HepG2 (cell line): ENCODE measurements at regions not wholly inside any gene's neighbourhood (a gene's known extent, or its start where the extent isn't known, plus 50 kb on each side); places are given as distances from the start of the nearest gene placed in this dataset.

Source experiments
- ATAC-seq: fragments of 200-7000 bp; cut with Tn5 transposase; 3 replicates; pipeline ENCODE4 v1.9.1; 2020; ENCODE audit warnings: mild to moderate bottlenecking, moderate library complexity
- BruUV-seq: library from RNA; stranded (reverse); fragments of 400-500 nt; replicated peaks from 2 replicates; lab custom pipeline; 2021; lab: Mats Ljungman, UMichigan
- CTCF ChIA-PET: fragments of 300-600 bp; formaldehyde crosslinking; extraction: SDS; loops from one replicate; lab custom pipeline; 2021; ENCODE audit warnings: low total read pairs, inconsistent platforms, low intra/inter-chr PET ratio; lab: Yijun Ruan, JAX
- POLR2A ChIA-PET: fragments of 350-600 bp; sonication (Branson Sonifier 250); formaldehyde crosslinking; loops from one replicate; lab custom pipeline; 2020; ENCODE audit warnings: antibody characterized with exemption, inconsistent platforms; lab: Yijun Ruan, JAX
- DNase-seq: peaks from one replicate; pipeline ENCODE4 v3.0.0-alpha.2; 2015; ENCODE audit warnings: low spot score
- FAIRE-seq: peaks from 3 replicates; lab custom pipeline; 2011; peaks lifted over from hg19 to GRCh38; lab: Jason Lieb, UNC
- H2AFZ ChIP-seq: one replicate; pipeline ENCODE4 v1.6.1; 2011; ENCODE audit warnings: low read length, inconsistent platforms
- H3K27ac ChIP-seq: fragments of 300-600 bp; 3 replicates; pipeline ENCODE4 v1.8.0; 2011; ENCODE audit warnings: mixed run types, mild to moderate bottlenecking, mixed read lengths, low read length, inconsistent platforms; ENCODE audit not compliant: insufficient read depth; ENCODE audit errors: extremely low read length
- H3K27me3 ChIP-seq, 2 experiments: fragments of 200-600 bp in 1 of 2; 2 replicates in 1 of 2; 3 replicates in 1 of 2; pipeline versions ENCODE4 v1.6.0 to v1.8.0; 2011; ENCODE audit warnings: low read length in 2 of 2, mild to moderate bottlenecking in 2 of 2, moderate library complexity in 2 of 2, inconsistent platforms in 1 of 2; ENCODE audit not compliant: insufficient read depth in 2 of 2, control insufficient read depth in 1 of 2
- H3K36me3 ChIP-seq, 2 experiments: fragments of 200-600 bp in 1 of 2; replicated peaks in 1 of 2; 2 replicates in 1 of 2; 3 replicates in 1 of 2; pipeline versions ENCODE4 v1.5.1 to v1.8.0; 2011; ENCODE audit warnings: low read length in 2 of 2, inconsistent platforms in 1 of 2; ENCODE audit not compliant: insufficient read depth in 2 of 2, control insufficient read depth in 1 of 2
- H3K4me1 ChIP-seq: 2 replicates; pipeline ENCODE4 v1.5.1; 2012; ENCODE audit warnings: low read length, inconsistent platforms; ENCODE audit not compliant: insufficient read depth
- H3K4me2 ChIP-seq: 2 replicates; pipeline ENCODE4 v1.6.0; 2011; ENCODE audit warnings: low read depth, low read length, inconsistent platforms
- H3K4me3 ChIP-seq, 3 experiments: fragments of 200-600 bp in 1 of 3; sonication (generic), shearing (Covaris generic) in 1 of 3; replicated peaks in 1 of 3; 2 replicates each; pipeline ENCODE4 v1.5.1; 2011 to 2016; ENCODE audit warnings: low read length in 3 of 3, inconsistent platforms in 2 of 3, low read depth in 2 of 3, mild to moderate bottlenecking in 2 of 3, control low read depth in 1 of 3, mixed read lengths in 1 of 3; ENCODE audit not compliant: insufficient read depth in 1 of 3
- H3K79me2 ChIP-seq: one replicate; pipeline ENCODE4 v1.6.1; 2011; ENCODE audit warnings: low read length, inconsistent platforms; ENCODE audit not compliant: insufficient read depth
- H3K9ac ChIP-seq: 2 replicates; pipeline ENCODE4 v1.6.0; 2011; ENCODE audit warnings: mild to moderate bottlenecking, low read depth, low read length, inconsistent platforms; ENCODE audit not compliant: insufficient read depth
- H3K9me3 ChIP-seq: 2 replicates; pipeline ENCODE4 v1.5.1; 2012; ENCODE audit warnings: mild to moderate bottlenecking, low read length
- H4K20me1 ChIP-seq: 2 replicates; pipeline ENCODE4 v1.6.0; 2011; ENCODE audit warnings: inconsistent platforms, mild to moderate bottlenecking, low read length, moderate library complexity; ENCODE audit not compliant: insufficient read depth
- ARNT ChIP-seq: fragments of 450-650 bp; IDR thresholded peaks from 2 replicates; pipeline ENCODE4 v1.6.1; 2017
- ATF6 ChIP-seq: sonication (generic); formaldehyde crosslinking; conservative IDR thresholded peaks from 2 replicates; pipeline ENCODE4 v1.4.0; 2020; ENCODE audit warnings: missing genetic modification reagents
- KDM4B ChIP-seq: sonication (generic); formaldehyde crosslinking; IDR thresholded peaks from 2 replicates; pipeline ENCODE4 v1.4.0; 2020; ENCODE audit warnings: missing genetic modification reagents
- KLF11 ChIP-seq: IDR thresholded peaks from 2 replicates; pipeline ENCODE4 v1.6.1; 2016; ENCODE audit warnings: missing compliant biosample characterization
- POLR2A ChIP-seq, 2 experiments: IDR thresholded peaks; 2 replicates each; pipeline ENCODE4 v1.6.1; 2011; ENCODE audit warnings: low read depth in 2 of 2, low read length in 2 of 2, mild to moderate bottlenecking in 1 of 2, moderate library complexity in 1 of 2; ENCODE audit not compliant: insufficient read depth in 1 of 2
- THAP11 ChIP-seq: IDR thresholded peaks from 2 replicates; pipeline ENCODE4 v1.6.1; 2016; ENCODE audit warnings: missing biosample characterization, missing genetic modification reagents
- YEATS4 ChIP-seq: sonication (generic); formaldehyde crosslinking; IDR thresholded peaks from 2 replicates; pipeline ENCODE4 v1.4.0; 2020; ENCODE audit warnings: missing genetic modification reagents, borderline replicate concordance
- ZFAT ChIP-seq: sonication (generic); formaldehyde crosslinking; conservative IDR thresholded peaks from 2 replicates; pipeline ENCODE4 v1.8.1; 2023; ENCODE audit warnings: missing genetic modification reagents, inconsistent platforms
- ZHX2 ChIP-seq, 2 experiments: sonication (generic) in 1 of 2; formaldehyde crosslinking in 1 of 2; IDR thresholded peaks; 2 replicates each; pipeline versions ENCODE4 v1.6.1 to v1.9.0; 2014 to 2022; ENCODE audit warnings: antibody characterized with exemption in 1 of 2, borderline replicate concordance in 1 of 2, inconsistent platforms in 1 of 2, low read depth in 1 of 2, missing genetic modification reagents in 1 of 2
- ZNF205 ChIP-seq: IDR thresholded peaks from 2 replicates; pipeline ENCODE4 v1.6.1; 2018; ENCODE audit warnings: missing biosample characterization, missing genetic modification reagents
- ZNF234 ChIP-seq: sonication (generic); formaldehyde crosslinking; conservative IDR thresholded peaks from 2 replicates; pipeline ENCODE4 v1.5.1; 2020; ENCODE audit warnings: mild to moderate bottlenecking, missing genetic modification reagents
- ZNF597 ChIP-seq: sonication (generic); formaldehyde crosslinking; IDR thresholded peaks from 2 replicates; pipeline ENCODE4 v1.5.0; 2020; ENCODE audit warnings: missing genetic modification reagents
- ZNF766 ChIP-seq: sonication (generic); formaldehyde crosslinking; IDR thresholded peaks from 2 replicates; pipeline ENCODE4 v1.5.0; 2020; ENCODE audit warnings: missing genetic modification reagents, borderline replicate concordance
- ZNF772 ChIP-seq: sonication (generic); formaldehyde crosslinking; IDR thresholded peaks from 2 replicates; pipeline ENCODE4 v1.5.0; 2020; ENCODE audit warnings: mild to moderate bottlenecking, missing genetic modification reagents
- WGBS: methylation state at CpG from one replicate; pipeline ENCODE4 v1.1.6; 2017; ENCODE audit warnings: low lambda C conversion rate; 5-methylcytosine and 5-hydroxymethylcytosine counted together
- in situ Hi-C: cut with HindIII; loops from 2 replicates; pipeline ENCODE4 v1.10.0; 2017; ENCODE audit warnings: low pct_unique_long_range_greater_than_20kb; ENCODE audit not compliant: extremely low pct_ligation_motif_present
- intact Hi-C: fragments of 100-400 bp; cut with micrococcal nuclease; formaldehyde crosslinking; loops from one replicate; pipeline ENCODE4 v1.10.0; 2022; ENCODE audit not compliant: unreplicated experiment

GRCh38 chr3:132979606-132980005 is 58.6 kb upstream of the TMEM108 start:
- H3K9me3 ChIP-seq = no peaks in the 10 kb centered on the region
- no peaks in the 10 kb centered on the region for H3K36me3 ChIP-seq
- H3K79me2 ChIP-seq = no peaks in the 10 kb centered on the region
- no peaks in the 10 kb centered on the region for H4K20me1 ChIP-seq
- H3K4me2 ChIP-seq = no peak overlapping the region
- no peak overlapping the region for H3K9ac ChIP-seq
- H2AFZ ChIP-seq = no peak overlapping the region
- FAIRE-seq = no peak
- H3K4me1 ChIP-seq = no peaks in the 10 kb centered on the region
- H3K27me3 ChIP-seq = no peaks in the 10 kb centered on the region
- H3K27ac ChIP-seq = no peak overlapping the region
- H3K4me3 ChIP-seq = no peak overlapping the region
- ChIA-PET CTCF (no interaction called here), POLR2A (no interaction called here)
- TF ChIP-seq ATF6 (CRISPR knock-in tag) = no peak
- TF ChIP-seq THAP11 (CRISPR knock-in tag) = no peak
- no peak for TF ChIP-seq ZNF772 (CRISPR knock-in tag)
- TF ChIP-seq ZNF597 (CRISPR knock-in tag) = no peak
- no peak for TF ChIP-seq KLF11 (CRISPR knock-in tag)
- TF ChIP-seq ARNT = no peak
- no peak for TF ChIP-seq ZNF766 (CRISPR knock-in tag)
- TF ChIP-seq ZNF205 (CRISPR knock-in tag) = no peak
- TF ChIP-seq ZFAT (CRISPR knock-in tag) = no peak
- TF ChIP-seq POLR2A (IDR thresholded peaks at IDR 0.05; ENCODE audit: insufficient read depth in 1 of 2, low read depth in 2 of 2, low read length in 2 of 2) = no peak
- no peak for TF ChIP-seq YEATS4 (CRISPR knock-in tag)
- TF ChIP-seq ZHX2 (IDR thresholded peaks at IDR 0.05; ENCODE audit: low read depth) = no peak
- no peak for TF ChIP-seq ZHX2 (CRISPR knock-in tag; IDR thresholded peaks at IDR 0.05; ENCODE audit: borderline replicate concordance)
- TF ChIP-seq KDM4B = no peak
- TF ChIP-seq ZNF234 (CRISPR knock-in tag) = no peak
- no peak for ATAC-seq
- in situ Hi-C loops = no loop called here
- BruUV-seq = no TSS peak
- intact Hi-C loops = no loop called here
- DNase-seq = no peak
- WGBS = 15% methylated on average over 1 of the region's 1 CpG
